Stimulated activated CD4-positive, alpha-beta T cell treated with anti-CD3 and anti-CD28 coated beads, Interleukin-4, amount 100 ng/mL, for 48 hours (primary cell): ENCODE measurements at regions not wholly inside any gene's neighbourhood (a gene's known extent, or its start where the extent isn't known, plus 50 kb on each side); places are given as distances from the start of the nearest gene placed in this dataset.
"Not testable (repeated sequence)": the region's sequence is repeated elsewhere in the genome, so short reads cannot be mapped to it uniquely, and the experiment has no call there.

Source experiments
- DNase-seq, 2 donors: peaks; one replicate each; pipeline ENCODE4 v3.0.0-alpha.2; 2020; ENCODE audit warnings: low read depth in 2 of 2

GRCh38 chr1:47522935-47523834 lies 85.3 kb downstream of the FOXD2 start:
- DNase-seq, result no peak

GRCh38 chr1:47523835-47524215 lies 86.0 kb downstream of the FOXD2 start:
- DNase-seq, result no peak

DNA sequence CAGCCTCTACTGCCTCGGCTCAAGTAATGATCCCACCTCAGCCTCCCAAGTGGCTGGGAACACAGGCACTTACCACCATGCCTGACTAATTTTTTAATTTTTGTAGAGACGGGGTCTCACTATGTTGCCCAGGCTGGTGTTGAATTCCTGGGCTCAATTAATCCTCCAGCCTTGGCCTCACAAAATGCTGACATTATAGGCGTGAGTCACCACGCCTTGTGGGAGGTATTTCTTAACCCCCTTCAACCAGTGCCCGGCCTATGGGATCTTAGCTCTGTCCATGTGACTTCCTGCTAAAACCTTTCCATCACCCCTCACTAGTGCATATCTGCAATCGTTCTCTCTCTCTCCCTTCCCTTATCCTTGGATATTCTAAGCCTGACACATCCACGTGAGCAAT lies 86.4 kb downstream of the FOXD2 start:
- DNase-seq, result no peak

DNA sequence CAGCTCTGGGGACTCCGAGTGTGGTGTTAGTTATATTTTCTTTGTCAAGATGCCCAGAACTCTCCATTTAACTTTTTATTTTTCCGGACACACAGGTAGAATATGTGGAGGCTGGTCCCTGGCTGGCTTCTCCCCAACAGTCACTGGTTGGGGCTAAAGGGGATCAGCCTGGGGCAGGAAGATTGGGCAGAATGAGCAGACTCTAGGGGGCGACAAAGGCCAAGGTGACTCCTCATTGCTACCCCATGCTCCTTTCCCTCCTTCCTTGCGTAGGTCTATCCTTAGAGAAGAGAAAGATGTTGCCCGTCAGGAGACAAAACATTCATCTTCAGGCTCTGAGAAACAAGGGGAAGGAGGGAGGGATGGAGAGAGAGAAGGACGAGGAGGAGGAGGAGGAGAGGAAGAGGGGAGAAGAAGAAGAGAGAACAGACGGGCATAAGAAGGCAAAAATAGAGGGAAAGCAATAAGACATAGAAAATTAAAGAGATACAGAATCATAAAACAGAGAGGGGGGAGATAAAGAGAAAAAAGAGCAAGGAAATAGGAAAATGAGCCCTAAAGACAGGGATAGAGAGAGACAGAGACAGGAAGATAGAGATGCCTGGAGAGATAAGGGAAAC lies 89.9 kb downstream of the FOXD2 start:
- no peak for DNase-seq

GRCh38 chr1:47529520-47530098 lies 91.8 kb downstream of the FOXD2 start:
- no peak for DNase-seq

- no peak for DNase-seq
These were observed 95.3 kb downstream of the FOXD2 start for GRCh38 chr1:47532921-47533792.

DNA sequence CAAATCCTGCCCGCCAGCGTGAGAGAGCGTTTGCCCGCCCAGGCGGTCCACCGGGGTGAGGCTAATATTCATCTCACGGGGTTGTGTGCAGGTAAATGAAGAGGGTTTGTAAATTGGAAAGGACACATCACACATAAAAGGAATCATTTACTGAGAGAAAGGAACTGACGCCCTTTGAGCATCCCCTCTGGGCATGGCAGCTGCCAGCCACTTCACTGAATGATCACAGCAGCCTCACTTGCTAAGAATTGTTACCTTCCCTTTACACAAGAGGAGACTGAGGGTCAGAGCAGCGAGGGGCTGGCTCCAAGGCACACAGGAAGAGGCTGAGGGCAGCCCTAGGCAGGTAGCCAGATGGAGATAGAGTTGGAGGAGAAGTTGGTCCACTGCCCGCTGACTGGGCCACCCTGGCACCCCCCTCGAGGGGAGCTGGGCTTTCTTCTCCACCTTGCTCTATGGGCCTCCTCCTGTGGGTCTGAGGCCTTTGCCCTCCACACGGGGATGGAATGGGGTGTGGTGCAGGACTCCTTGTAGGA lies 96.0 kb downstream of the FOXD2 start:
- DNase-seq, result no peak

DNA sequence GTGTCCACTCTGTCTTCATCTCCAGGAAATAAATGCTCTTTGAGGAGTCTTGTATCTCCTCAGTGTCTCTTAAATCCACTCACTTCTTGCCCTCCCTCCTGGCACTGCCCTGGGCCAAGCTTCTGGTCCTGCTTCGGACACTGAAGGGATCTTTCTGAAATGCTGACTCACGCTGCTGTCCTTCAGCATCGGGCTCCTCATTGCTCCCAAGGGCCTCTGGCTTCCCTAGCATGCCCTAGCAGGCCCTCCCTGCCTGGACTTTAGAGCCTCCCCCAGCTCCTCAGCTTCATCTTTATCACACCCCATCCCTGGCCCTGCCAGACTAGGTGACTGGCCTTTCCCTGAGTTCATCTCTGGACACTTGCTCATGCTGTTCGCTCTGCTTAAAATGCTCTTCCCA lies 96.6 kb downstream of the FOXD2 start:
- DNase-seq, result no peak

GRCh38 chr1:47536646-47537118 lies 98.8 kb downstream of the FOXD2 start:
- DNase-seq, result no peak

DNA sequence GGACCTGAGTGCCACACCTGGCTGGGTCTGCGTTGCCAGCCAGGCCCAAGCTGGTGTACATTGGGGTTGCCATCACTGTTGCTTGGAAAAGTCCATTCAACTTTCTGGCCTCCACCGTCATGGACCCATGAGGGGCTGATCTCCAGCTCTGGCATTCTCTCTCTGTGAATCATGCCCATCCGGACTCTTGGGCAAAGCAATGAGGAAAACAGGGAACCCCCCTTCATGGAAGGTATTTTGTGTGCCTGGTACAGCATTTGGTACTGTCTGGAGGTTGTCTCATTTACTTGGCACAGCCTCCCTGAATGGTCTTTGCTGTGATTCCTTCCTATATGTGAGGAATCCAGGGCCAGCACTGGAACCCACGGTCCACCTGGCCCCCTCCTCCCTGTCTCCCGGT lies 99.4 kb downstream of the FOXD2 start:
- DNase-seq, result no peak

DNA sequence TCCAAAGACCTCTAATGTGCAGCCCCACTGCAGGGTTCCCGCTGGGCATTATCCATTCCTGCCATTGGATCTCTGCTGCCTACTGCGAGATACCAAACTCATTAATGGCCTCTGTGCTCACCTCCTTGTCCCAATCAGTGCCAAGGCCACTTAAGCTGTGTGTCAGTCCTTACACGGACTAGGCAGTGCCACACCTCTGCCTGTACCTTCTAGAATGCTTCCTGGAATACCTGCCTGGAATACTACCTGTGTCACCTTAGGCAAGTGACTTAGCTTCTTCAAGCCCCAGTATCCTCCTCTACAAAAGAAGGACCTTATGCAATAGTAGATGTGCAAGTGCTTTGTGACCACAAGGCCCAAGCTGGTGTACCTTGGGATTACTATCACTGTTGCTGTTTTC lies 100.1 kb downstream of the FOXD2 start:
- DNase-seq, result no peak

DNA sequence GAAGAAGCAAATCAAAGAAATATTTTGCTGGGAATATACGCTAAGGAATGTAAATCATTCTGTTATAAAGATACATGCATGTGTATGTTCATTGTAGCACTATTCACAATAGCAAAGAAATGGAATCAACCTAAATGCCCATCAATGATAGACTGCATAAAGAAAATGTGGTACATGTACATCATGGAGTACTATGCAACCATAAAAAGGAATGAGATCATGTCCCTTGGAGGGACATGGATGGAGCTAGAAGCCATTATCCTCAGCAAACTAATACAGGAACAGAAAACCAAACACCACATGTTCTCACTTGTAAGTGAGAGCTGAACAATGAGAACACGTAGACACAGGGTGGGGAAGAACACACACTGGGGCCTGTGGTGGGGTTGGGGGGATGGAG lies 100.7 kb downstream of the FOXD2 start:
- not testable (repeated sequence) for DNase-seq

- not testable (repeated sequence) for DNase-seq
These were observed 103.9 kb downstream of the FOXD2 start for GRCh38 chr1:47541705-47542104.

DNA sequence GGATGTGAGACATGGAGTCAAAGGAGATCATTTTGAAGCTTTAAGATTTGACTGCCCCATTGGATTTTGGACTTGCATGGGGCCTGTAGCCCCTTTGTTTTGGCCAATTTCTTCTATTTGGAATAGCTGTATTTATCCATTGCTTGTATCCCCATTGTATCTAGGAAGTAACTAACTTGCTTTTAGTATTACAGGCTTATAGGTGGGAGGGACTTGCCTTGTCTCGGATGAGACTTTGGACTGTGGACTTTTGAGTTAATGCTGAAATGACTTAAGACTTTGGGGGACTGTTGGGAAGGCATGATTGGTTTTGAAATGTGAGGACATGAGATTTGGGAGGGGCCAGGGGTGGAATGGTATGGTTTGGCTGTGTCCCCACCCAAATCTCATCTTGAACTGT lies 105.2 kb downstream of the FOXD2 start:
- not testable (repeated sequence) for DNase-seq

GRCh38 chr1:47545912-47546483 lies 108.2 kb downstream of the FOXD2 start:
- no peak for DNase-seq

DNA sequence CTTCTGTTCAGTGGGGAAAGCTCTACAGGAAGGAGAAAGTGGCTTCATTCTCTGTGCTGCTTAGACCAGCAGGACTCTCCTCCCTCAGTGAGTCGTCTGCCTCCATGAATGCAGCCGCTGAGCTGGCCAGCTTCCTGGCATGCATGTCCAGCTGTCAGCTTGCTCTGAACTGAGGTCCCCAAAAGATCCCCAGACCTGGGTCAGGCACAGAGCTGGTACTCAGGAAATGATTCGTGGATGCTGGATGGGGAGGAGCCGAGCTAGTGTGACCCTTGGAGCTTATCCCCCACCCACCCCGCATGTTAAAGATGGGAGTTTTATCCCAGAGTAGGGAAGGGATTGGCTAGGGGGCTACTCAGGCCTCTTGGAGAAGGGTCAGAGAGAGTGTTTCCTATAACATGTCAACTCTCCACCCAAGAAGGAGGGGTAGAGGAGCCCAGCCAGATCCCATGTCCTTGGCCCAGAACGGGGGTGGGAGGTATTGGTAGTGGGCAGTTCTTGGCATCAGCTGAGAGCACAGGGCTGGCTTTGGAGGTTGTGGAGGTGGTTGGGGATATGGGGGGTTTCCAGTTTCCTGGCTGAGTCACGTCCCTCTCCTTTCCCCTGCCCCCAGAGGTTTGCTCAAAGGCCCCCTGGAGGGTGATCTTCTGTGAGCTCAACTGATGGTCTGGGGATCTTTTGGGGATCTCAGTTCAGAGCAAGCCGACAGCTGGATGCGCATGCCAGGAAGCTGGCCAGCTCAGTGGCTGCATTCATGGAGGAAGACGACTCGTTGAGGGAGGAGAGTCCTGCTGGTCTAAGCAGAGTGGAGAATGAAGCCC lies 110.1 kb downstream of the FOXD2 start:
- DNase-seq, result no peak

GRCh38 chr1:47548637-47549036 lies 110.8 kb downstream of the FOXD2 start:
- no peak for DNase-seq

- no peak for DNase-seq
These were observed 111.7 kb downstream of the FOXD2 start for GRCh38 chr1:47549532-47549931.

DNA sequence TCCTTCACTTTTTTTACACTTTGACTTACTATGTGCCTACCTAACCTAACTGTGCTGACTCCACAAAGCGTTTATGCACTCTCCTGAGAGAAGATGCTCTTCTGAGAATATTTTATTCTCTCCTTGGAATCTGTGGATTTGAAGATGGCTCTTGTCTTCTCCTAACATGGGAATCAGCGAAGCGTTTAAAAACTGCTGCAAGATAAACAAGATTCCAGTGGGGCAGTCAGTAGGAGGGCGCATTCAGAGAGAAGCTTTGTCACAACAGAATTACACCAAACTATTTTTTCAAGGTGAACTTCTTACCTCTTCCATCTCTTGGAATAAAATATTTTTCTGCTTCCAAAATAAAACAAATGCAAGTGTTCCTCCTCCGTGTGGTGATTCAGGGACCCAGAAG lies 113.1 kb downstream of the FOXD2 start:
- DNase-seq, result no peak

DNA sequence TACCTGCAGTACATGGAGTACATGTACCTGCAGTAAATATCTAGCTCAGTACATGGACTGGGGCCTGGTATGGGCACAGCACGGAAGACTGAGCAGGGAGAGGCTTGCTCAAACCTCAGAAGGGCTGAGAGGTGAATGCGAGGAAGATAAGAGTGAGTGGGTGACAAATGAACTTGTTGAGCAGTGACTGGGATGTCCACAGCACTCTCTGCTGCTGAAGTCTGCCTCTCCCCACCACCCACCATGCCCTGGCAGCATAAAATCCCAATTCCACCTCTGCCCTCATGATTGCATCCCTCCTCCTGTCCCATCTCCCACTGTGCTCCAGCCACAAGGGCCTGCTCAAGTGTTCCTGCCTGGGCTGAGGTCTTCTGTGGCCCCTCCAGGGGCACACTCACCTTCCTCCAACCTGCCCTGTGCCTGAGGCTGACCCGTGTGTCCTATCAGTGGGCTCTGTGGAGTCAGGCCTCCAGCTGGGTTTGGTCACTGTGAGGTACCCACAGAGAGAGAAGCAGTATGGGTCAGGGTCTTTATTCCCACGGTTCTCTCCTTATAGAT lies 114.2 kb downstream of the FOXD2 start:
- no peak for DNase-seq
